ENCODE measurements at regions not wholly inside any gene's neighbourhood (a gene's known extent, or its start where the extent isn't known, plus 50 kb on each side); places are given as distances from the start of the nearest gene placed in this dataset.

- Histone ChIP-seq H3K9me3 (replicated peaks; ENCODE audit: control insufficient read depth, insufficient read depth, low read length) (no peaks in the 10 kb centered on the region), H3K4me3 (no peak overlapping the region), H3K27ac (ENCODE audit: control insufficient read depth, insufficient read depth) (no peak overlapping the region), H3K4me2 (ENCODE audit: control insufficient read depth, insufficient read depth) (no peak overlapping the region), H3K4me1 (ENCODE audit: control insufficient read depth, insufficient read depth, low read length) (no peaks in the 10 kb centered on the region), H3K9ac (ENCODE audit: control insufficient read depth, insufficient read depth, low read length) (no peak overlapping the region), H3K36me3 (ENCODE audit: control insufficient read depth in 2 of 2, insufficient read depth in 2 of 2, low read length in 1 of 2) (no peaks in the 10 kb centered on the region), H2AFZ (ENCODE audit: control insufficient read depth, low read depth, low read length) (no peak overlapping the region), H3K79me2 (ENCODE audit: control insufficient read depth, insufficient read depth, low read length) (no peaks in the 10 kb centered on the region), H4K20me1 (ENCODE audit: control insufficient read depth, insufficient read depth) (no peaks in the 10 kb centered on the region), H3K27me3 (replicated peaks in 1 of 2; ENCODE audit: control insufficient read depth in 2 of 2, insufficient read depth in 2 of 2, low read length in 1 of 2) (no peaks in the 10 kb centered on the region; a peak in 1 of 4 replicates)
- intact Hi-C loops (cut with micrococcal nuclease; ENCODE audit: unreplicated experiment) (no loop called here), in situ Hi-C loops (cut with MboI) (no loop called here)
- FAIRE-seq = no peak
- ChIA-PET RAD21 (ENCODE audit: unreplicated experiment) (no interaction called here), POLR2A (no interaction called here), CTCF (no interaction called here), SMC1A (ENCODE audit: uncharacterized antibody, unreplicated experiment) (interaction anchor here (0.8 kb wide), 1 partner anchor 8 kb away, joined by 4 read pairs; no protein-coding TSS in a partner anchor)
- 30% methylated on average over 3 of the region's 3 CpGs for WGBS (ENCODE audit: insufficient coverage, insufficient replicate concordance, low lambda C conversion rate, missing lambda C conversion rate)
- BruUV-seq (replicated peaks) = no TSS peak
- TF ChIP-seq CHD1 (IDR thresholded peaks at IDR 0.05; ENCODE audit: low read depth, low read length) = no peak
- TF ChIP-seq SREBF2 (IDR thresholded peaks at IDR 0.05; ENCODE audit: low read length) = no peak
- no peak for TF ChIP-seq SIN3A (IDR thresholded peaks at IDR 0.05; ENCODE audit: low read depth, low read length)
- TF ChIP-seq IRF3 (IDR thresholded peaks at IDR 0.05) = no peak
- TF ChIP-seq RCOR1 (conservative IDR thresholded peaks at IDR 0.05; ENCODE audit: low read depth, low read length) = no peak
- TF ChIP-seq MLLT1 (IDR thresholded peaks at IDR 0.05) = no peak
- TF ChIP-seq SPI1 (IDR thresholded peaks at IDR 0.05; ENCODE audit: borderline replicate concordance, insufficient read depth, low read depth, low read length) = no peak
- TF ChIP-seq ESRRA (IDR thresholded peaks at IDR 0.05; ENCODE audit: low read length) = no peak
- no peak for TF ChIP-seq KLF5 (IDR thresholded peaks at IDR 0.05; ENCODE audit: partially characterized antibody)
- TF ChIP-seq MEF2A (IDR thresholded peaks at IDR 0.05; ENCODE audit: insufficient read depth, low read depth, low read length) = no peak
- no peak for TF ChIP-seq ZBTB4 (CRISPR knock-in tag; IDR thresholded peaks at IDR 0.05)
- no peak for TF ChIP-seq CREB1 (IDR thresholded peaks at IDR 0.05; ENCODE audit: low read depth)
- no peak for ATAC-seq
- no peak for DNase-seq (ENCODE audit: low read depth, low spot score)
These were observed 234.2 kb downstream of the TTC8 start for GRCh38 chr14:89058697-89059096.
